HCT116 (cell line): ENCODE measurements at regions not wholly inside any gene's neighbourhood (a gene's known extent, or its start where the extent isn't known, plus 50 kb on each side); places are given as distances from the start of the nearest gene placed in this dataset.

Experiments
- ATAC-seq: fragments of 200-7000 bp; cut with Tn5 transposase; 2 replicates; pipeline ENCODE4 v1.9.1; 2020; ENCODE audit warnings: mild to moderate bottlenecking, moderate library complexity
- BruUV-seq: library from RNA; stranded (reverse); fragments of 400-500 nt; replicated peaks from 2 replicates; lab custom pipeline; 2021; lab: Mats Ljungman, UMichigan
- CTCF ChIA-PET: fragments of 300-600 bp; sonication (Branson Sonifier 250); formaldehyde crosslinking; loops from one replicate; lab custom pipeline; 2021; ENCODE audit warnings: antibody characterized with exemption; lab: Charles Lee
- POLR2A ChIA-PET: fragments of 300-600, 350-600 bp; sonication (Branson Sonifier 250); formaldehyde crosslinking; loops from one replicate; lab custom pipeline; 2021; ENCODE audit warnings: antibody characterized with exemption; lab: Charles Lee
- RAD21 ChIA-PET, 2 experiments: fragments of 300-600 bp; sonication (Branson Sonifier 250); formaldehyde crosslinking; loops; one replicate each; lab custom pipeline; 2023; ENCODE audit warnings: low total read pairs in 2 of 2; ENCODE audit not compliant: uncharacterized antibody in 2 of 2, unreplicated experiment in 2 of 2, low non-redundant PET in 1 of 2; lab: Charles Lee
- DNase-seq: peaks from one replicate; pipeline ENCODE4 v3.0.0-alpha.2; 2010; ENCODE audit warnings: low read depth, low spot score
- H2AFZ ChIP-seq: fragments of 200-600 bp; shearing (Covaris generic), sonication (generic); 2 replicates; pipeline ENCODE4 v1.6.1; 2017; ENCODE audit warnings: low read depth, mixed run types, mixed read lengths, antibody characterized with exemption, low read length; ENCODE audit not compliant: poor library complexity, severe bottlenecking
- H3K27ac ChIP-seq: 2 replicates; pipeline ENCODE4 v1.5.1; 2012; ENCODE audit warnings: low read depth, low read length
- H3K27me3 ChIP-seq: fragments of 200-600 bp; sonication (generic); 2 replicates; pipeline ENCODE4 v1.6.1; 2016; ENCODE audit warnings: mixed run types, low read length, mixed read lengths; ENCODE audit not compliant: insufficient read depth
- H3K36me3 ChIP-seq, 2 experiments: fragments of 200-500 bp in 1 of 2; fragments of 200-600 bp in 1 of 2; sonication (Bioruptor generic) in 1 of 2; sonication (generic) in 1 of 2; 2 replicates each; pipeline versions ENCODE4 v1.5.1 to v1.6.1; 2014 to 2016; ENCODE audit warnings: low read length in 2 of 2, inconsistent platforms in 1 of 2, mixed read lengths in 1 of 2, mixed run types in 1 of 2; ENCODE audit not compliant: insufficient read depth in 2 of 2, control insufficient read depth in 1 of 2
- H3K4me1 ChIP-seq, 2 experiments: fragments of 200-600 bp in 1 of 2; sonication (generic) in 1 of 2; 2 replicates each; pipeline versions ENCODE4 v1.5.1 to v1.6.1; 2012 to 2017; ENCODE audit warnings: low read length in 2 of 2, inconsistent platforms in 1 of 2, mild to moderate bottlenecking in 1 of 2, mixed read lengths in 1 of 2, mixed run types in 1 of 2, moderate library complexity in 1 of 2; ENCODE audit not compliant: insufficient read depth in 2 of 2, control insufficient read depth in 1 of 2
- H3K4me2 ChIP-seq: fragments of 200-600 bp; sonication (generic); 2 replicates; pipeline ENCODE4 v1.6.1; 2017; ENCODE audit warnings: mixed run types, low read length, mixed read lengths
- H3K4me3 ChIP-seq, 2 experiments: fragments of 200-600 bp in 1 of 2; sonication (generic) in 1 of 2; replicated peaks in 1 of 2; 2 replicates each; pipeline ENCODE4 v1.5.1; 2011 to 2016; ENCODE audit warnings: low read length in 2 of 2, control low read depth in 1 of 2, low read depth in 1 of 2, mild to moderate bottlenecking in 1 of 2, mixed read lengths in 1 of 2, mixed run types in 1 of 2
- H3K79me2 ChIP-seq: fragments of 200-600 bp; sonication (generic); 2 replicates; pipeline ENCODE4 v1.6.1; 2017; ENCODE audit warnings: mild to moderate bottlenecking, mixed run types, low read length, moderate library complexity, mixed read lengths; ENCODE audit not compliant: insufficient read depth
- H3K9ac ChIP-seq: fragments of 200-600 bp; sonication (generic); 2 replicates; pipeline ENCODE4 v1.6.1; 2016; ENCODE audit warnings: low read length, mixed read lengths
- H3K9me2 ChIP-seq: fragments of 200-600 bp; sonication (generic), shearing (Covaris generic); 2 replicates; pipeline ENCODE4 v1.6.1; 2017; ENCODE audit warnings: mixed run types, mild to moderate bottlenecking, moderate library complexity; ENCODE audit not compliant: insufficient read depth
- H3K9me3 ChIP-seq, 2 experiments: fragments of 200-500 bp in 1 of 2; fragments of 200-600 bp in 1 of 2; sonication (Bioruptor generic) in 1 of 2; sonication (generic) in 1 of 2; 2 replicates each; pipeline ENCODE4 v1.6.1; 2014 to 2017; ENCODE audit warnings: low read length in 2 of 2, mixed read lengths in 2 of 2, inconsistent platforms in 1 of 2, low read depth in 1 of 2, mild to moderate bottlenecking in 1 of 2, mixed run types in 1 of 2, moderate library complexity in 1 of 2; ENCODE audit not compliant: control insufficient read depth in 1 of 2, insufficient read depth in 1 of 2
- H4K20me1 ChIP-seq: fragments of 200-600 bp; sonication (generic), shearing (Covaris generic); 2 replicates; pipeline ENCODE4 v1.6.1; 2017; ENCODE audit warnings: mixed run types, mild to moderate bottlenecking, moderate library complexity; ENCODE audit not compliant: insufficient read depth
- CEBPB ChIP-seq: IDR thresholded peaks from 2 replicates; pipeline ENCODE4 v1.6.1; 2012; ENCODE audit warnings: low read depth
- EZH2phosphoT487 ChIP-seq: fragments of 200-600 bp; IDR thresholded peaks from 2 replicates; pipeline ENCODE4 v1.6.1; 2018; ENCODE audit warnings: antibody characterized with exemption, borderline replicate concordance
- JUND ChIP-seq: IDR thresholded peaks from 2 replicates; pipeline ENCODE4 v1.6.1; 2012
- POLR2A ChIP-seq: IDR thresholded peaks from 2 replicates; pipeline ENCODE4 v1.7.0; 2011; ENCODE audit warnings: borderline replicate concordance; ENCODE audit not compliant: insufficient read depth, insufficient read length; ENCODE audit errors: extremely low read depth
- REST ChIP-seq: IDR thresholded peaks from 2 replicates; pipeline ENCODE4 v1.6.1; 2012; ENCODE audit warnings: low read depth
- SRF ChIP-seq: IDR thresholded peaks from 2 replicates; pipeline ENCODE4 v1.6.1; 2012; ENCODE audit warnings: low read depth
- YY1 ChIP-seq: IDR thresholded peaks from 2 replicates; pipeline ENCODE4 v1.6.1; 2011; ENCODE audit warnings: low read length, low read depth, moderate library complexity, mild to moderate bottlenecking; ENCODE audit not compliant: insufficient replicate concordance; ENCODE audit errors: extremely low read depth
- ZBTB33 ChIP-seq: IDR thresholded peaks from 2 replicates; pipeline ENCODE4 v1.6.1; 2011; ENCODE audit warnings: mild to moderate bottlenecking, low read length, moderate library complexity; ENCODE audit not compliant: insufficient replicate concordance; ENCODE audit errors: extremely low read depth
- intact Hi-C: fragments of 100-400 bp; cut with micrococcal nuclease; formaldehyde crosslinking; loops from 2 replicates; pipeline ENCODE4 v1.10.0; 2022

GRCh38 chr6:51541847-51542246 is 545.6 kb downstream of the PKHD1 start:
- CTCF ChIA-PET: no interaction called here
- no peaks in the 10 kb centered on the region for H3K27me3 ChIP-seq
- no peak overlapping the region for H3K4me2 ChIP-seq
- H3K4me1 ChIP-seq: no peaks in the 10 kb centered on the region
- intact Hi-C loops: no loop called here
- H3K36me3 ChIP-seq: no peaks in the 10 kb centered on the region
- DNase-seq (no peak), ATAC-seq (no peak)
- RAD21 ChIA-PET: no interaction called here
- no peaks in the 10 kb centered on the region for H3K9me2 ChIP-seq
- H3K9ac ChIP-seq: no peak overlapping the region
- no TSS peak for BruUV-seq
- no peak overlapping the region for H3K4me3 ChIP-seq
- POLR2A ChIA-PET: no interaction called here
- no peaks in the 10 kb centered on the region for H4K20me1 ChIP-seq
- H2AFZ ChIP-seq: no peak overlapping the region
- no peak overlapping the region for H3K27ac ChIP-seq
- no peaks in the 10 kb centered on the region for H3K79me2 ChIP-seq
- H3K9me3 ChIP-seq: peaks cover 0 to 8% of the 10 kb centered on the region in 2 experiments; a peak in 2 of 4 replicates
- TF ChIP-seq EZH2phosphoT487: no peak
- no peak for TF ChIP-seq POLR2A
- no peak for TF ChIP-seq ZBTB33
- TF ChIP-seq JUND: no peak
- no peak for TF ChIP-seq CEBPB
- no peak for TF ChIP-seq YY1
- no peak for TF ChIP-seq SRF
- no peak for TF ChIP-seq REST
